ENCODE measurements at regions not wholly inside any gene's neighbourhood (a gene's known extent, or its start where the extent isn't known, plus 50 kb on each side); places are given as distances from the start of the nearest gene placed in this dataset.

GRCh38 chr13:99144306-99144705, 56.3 kb upstream of the UBAC2 start:
- H3K27ac ChIP-seq (ENCODE audit: low read length) = no peak overlapping the region
- ATAC-seq = no peak
- no peaks in the 10 kb centered on the region for H3K9me3 ChIP-seq (ENCODE audit: control insufficient read depth, low read length)
- H3K4me1 ChIP-seq (ENCODE audit: control insufficient read depth, insufficient read depth, low read length) = no peaks in the 10 kb centered on the region
- no peak overlapping the region for H3K4me3 ChIP-seq (ENCODE audit: low read length)
- 79% methylated on average over 6 of the region's 6 CpGs for WGBS
- no peaks in the 10 kb centered on the region for H3K27me3 ChIP-seq (ENCODE audit: control insufficient read depth, insufficient read depth)
- no peak for DNase-seq
- intact Hi-C loops (cut with DNase I) = no loop called here

DNA sequence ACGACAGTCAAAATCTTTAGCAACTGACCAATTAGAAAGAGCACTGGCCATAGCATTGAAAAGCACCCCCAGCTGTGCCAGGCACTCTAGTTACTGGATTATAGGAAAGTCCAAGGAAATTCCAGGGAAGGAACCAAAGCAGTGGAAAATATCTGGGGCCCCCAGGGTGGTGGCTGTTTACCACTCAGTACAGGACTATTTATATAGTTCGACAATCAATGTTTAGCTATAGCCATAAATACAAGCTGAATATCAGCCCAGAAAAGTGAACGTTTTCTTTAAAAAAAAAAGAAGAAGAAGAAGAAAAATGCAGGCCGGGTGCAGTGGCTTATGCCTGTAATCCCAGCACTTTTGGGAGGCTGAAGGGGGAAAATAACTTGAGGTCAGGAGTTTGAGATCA, 55.2 kb upstream of the UBAC2 start:
- intact Hi-C loops (cut with DNase I) = no loop called here
- Histone ChIP-seq H3K4me3 (ENCODE audit: low read length) (no peak overlapping the region), H3K27ac (ENCODE audit: low read length) (no peak overlapping the region), H3K9me3 (ENCODE audit: control insufficient read depth, low read length) (no peaks in the 10 kb centered on the region), H3K4me1 (ENCODE audit: control insufficient read depth, insufficient read depth, low read length) (no peaks in the 10 kb centered on the region), H3K27me3 (ENCODE audit: control insufficient read depth, insufficient read depth) (no peaks in the 10 kb centered on the region)
- DNase-seq (no peak), ATAC-seq (no peak)
- 84% methylated on average over 4 of the region's 4 CpGs for WGBS

DNA sequence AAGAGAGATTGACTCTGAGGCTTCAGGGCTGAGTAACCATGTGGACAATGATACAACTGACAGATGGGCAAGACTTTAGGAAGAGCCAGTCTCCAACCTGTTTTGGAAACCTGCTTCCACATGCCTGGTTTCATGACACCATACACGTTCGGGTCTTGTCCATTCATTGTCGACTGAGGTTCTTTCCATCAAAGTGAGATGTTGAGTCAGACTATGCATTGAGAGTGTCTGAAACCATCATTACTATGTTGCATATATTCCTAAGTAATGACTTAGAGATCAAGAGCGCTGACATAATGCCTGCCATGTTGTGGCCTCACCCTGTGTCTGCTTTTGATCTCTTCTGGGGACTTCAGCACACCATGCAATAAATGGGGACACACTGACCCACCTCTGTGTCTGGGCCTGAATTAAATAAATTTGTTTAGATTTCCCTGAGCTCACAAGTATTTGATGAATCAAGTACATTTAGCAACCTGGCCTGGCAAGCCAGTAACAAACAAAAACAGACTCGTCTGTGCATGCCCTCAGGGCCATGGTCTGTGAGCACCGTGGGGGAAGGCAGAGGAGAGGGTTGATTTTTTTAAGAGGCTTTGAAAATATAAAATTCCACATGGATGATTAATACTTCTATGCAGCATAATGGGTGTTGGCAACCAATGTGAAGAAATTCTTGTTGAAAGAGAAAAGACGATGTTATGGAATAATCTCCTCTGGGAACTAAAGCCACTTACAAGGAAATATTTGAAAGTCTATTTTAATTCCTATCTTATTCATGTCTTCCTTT, 49.9 kb upstream of the UBAC2 start:
- ATAC-seq = no peak
- Histone ChIP-seq H3K4me3 (ENCODE audit: low read length) (no peak overlapping the region), H3K27ac (ENCODE audit: low read length) (no peak overlapping the region), H3K4me1 (ENCODE audit: control insufficient read depth, insufficient read depth, low read length) (no peaks in the 10 kb centered on the region), H3K9me3 (ENCODE audit: control insufficient read depth, low read length) (no peaks in the 10 kb centered on the region), H3K27me3 (ENCODE audit: control insufficient read depth, insufficient read depth) (no peaks in the 10 kb centered on the region)
- intact Hi-C loops (cut with DNase I) = no loop called here
- 77% methylated on average over 7 of the region's 7 CpGs for WGBS
- DNase-seq = no peak

Measured in right cardiac atrium (tissue), 5 donors.